ENCODE measurements at regions not wholly inside any gene's neighbourhood (a gene's known extent, or its start where the extent isn't known, plus 50 kb on each side); places are given as distances from the start of the nearest gene placed in this dataset.

DNA sequence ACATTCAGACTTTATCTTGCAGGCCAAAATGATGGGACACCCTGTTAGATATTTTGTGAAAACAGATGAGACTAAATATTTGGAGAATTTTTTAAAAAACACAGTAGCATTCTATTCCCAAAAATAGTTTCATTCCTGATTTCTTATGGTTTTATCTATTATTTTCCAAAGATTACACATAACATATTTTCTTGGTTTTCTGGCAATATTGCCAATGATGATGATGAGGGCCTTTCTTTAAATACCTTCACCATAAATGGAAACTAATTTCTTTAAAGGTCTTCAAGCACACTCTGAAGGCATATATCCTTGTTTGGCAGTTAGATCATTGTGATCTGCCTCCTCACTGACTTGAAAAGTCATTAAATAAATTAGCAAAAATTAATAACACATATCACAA lies 522.3 kb upstream of the LUZP2 start:
- TF ChIP-seq, protein P1, sequence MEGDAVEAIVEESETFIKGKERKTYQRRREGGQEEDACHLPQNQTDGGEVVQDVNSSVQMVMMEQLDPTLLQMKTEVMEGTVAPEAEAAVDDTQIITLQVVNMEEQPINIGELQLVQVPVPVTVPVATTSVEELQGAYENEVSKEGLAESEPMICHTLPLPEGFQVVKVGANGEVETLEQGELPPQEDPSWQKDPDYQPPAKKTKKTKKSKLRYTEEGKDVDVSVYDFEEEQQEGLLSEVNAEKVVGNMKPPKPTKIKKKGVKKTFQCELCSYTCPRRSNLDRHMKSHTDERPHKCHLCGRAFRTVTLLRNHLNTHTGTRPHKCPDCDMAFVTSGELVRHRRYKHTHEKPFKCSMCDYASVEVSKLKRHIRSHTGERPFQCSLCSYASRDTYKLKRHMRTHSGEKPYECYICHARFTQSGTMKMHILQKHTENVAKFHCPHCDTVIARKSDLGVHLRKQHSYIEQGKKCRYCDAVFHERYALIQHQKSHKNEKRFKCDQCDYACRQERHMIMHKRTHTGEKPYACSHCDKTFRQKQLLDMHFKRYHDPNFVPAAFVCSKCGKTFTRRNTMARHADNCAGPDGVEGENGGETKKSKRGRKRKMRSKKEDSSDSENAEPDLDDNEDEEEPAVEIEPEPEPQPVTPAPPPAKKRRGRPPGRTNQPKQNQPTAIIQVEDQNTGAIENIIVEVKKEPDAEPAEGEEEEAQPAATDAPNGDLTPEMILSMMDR (IDR thresholded peaks at IDR 0.05; ENCODE audit: insufficient read depth, missing control alignments) = no peak
- no peak for FAIRE-seq

DNA sequence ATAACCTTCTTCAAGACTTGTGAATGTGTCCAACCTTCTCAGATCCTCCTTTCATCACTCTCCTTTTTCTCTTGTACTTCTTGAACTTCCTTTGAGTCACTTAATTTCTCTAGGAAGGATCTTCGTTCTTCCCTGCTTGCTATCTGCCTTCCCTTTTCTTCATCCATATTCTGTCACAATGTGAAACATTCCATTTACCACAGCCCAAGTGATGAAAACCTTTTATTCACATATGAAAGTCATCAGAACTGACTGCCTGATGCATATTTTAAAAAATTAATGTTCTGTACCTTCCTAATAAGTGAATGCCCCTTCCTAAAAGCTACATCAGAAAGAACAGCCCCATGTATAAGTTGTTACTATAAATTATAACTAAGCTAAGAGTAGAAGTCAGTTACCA lies 520.4 kb upstream of the LUZP2 start:
- no peak for FAIRE-seq
- TF ChIP-seq, protein P1 (IDR thresholded peaks at IDR 0.05; ENCODE audit: insufficient read depth, missing control alignments) = no peak
- no peak for DNase-seq (ENCODE audit: insufficient read length, low spot score)

More for the DNA sequence above, 522.3 kb upstream of the LUZP2 start:
- DNase-seq (ENCODE audit: insufficient read length, low spot score) = no peak

DNA sequence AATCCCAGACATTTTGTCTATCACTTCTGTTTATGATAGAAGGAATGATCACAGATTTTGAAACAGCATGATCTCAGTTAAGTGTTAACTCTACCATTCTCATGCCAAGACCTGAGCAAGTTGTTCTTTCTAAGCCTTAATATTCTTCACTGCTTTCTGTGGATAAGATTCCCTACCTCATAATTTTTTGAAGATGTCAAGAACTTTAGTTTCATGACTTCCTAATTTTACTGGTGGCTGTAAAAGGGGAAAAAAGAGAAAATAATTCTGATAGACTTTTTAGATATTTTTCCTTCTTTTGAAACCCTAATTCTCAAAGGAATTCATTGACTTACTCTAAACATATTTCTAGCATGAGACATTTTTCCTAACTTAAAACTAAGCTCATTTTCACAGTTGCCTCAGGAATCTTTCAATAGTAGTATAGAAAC lies 520.0 kb upstream of the LUZP2 start:
- DNase-seq (ENCODE audit: insufficient read length, low spot score) = no peak
- no peak for FAIRE-seq
- TF ChIP-seq, protein P1 (IDR thresholded peaks at IDR 0.05; ENCODE audit: insufficient read depth, missing control alignments) = no peak

DNA sequence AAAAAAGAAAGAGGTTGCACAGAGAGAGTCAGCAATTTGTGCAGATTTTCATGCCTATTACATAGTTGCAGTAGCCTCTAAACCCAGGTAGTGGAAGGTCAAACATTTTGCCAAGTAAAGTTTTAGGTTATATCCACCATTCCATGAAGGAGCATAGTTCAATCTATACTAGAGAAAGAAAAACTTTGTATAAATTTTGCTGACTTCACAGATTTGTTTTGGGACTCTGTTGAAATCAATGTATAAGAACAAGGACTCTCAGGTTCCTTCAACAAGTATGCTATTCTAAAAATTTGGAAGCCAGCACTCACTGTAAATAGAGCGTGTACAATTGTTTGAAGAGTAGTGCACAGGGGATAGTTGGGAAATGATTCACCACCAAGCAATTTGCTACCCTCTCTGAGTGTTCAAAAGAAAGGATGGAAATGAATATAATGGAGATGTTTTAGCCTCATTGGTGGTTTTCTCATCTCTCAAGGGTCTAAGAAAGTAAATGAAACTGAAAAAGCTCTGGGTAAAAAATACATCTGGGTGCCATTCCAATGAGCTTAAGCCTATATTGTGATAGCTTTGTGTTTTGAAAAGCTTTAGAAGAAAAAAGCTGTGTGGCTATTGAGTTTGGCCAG lies 508.4 kb upstream of the LUZP2 start:
- FAIRE-seq (no peak), DNase-seq (ENCODE audit: insufficient read length, low spot score) (no peak)
- TF ChIP-seq, protein P1 (IDR thresholded peaks at IDR 0.05; ENCODE audit: insufficient read depth, missing control alignments) = no peak

DNA sequence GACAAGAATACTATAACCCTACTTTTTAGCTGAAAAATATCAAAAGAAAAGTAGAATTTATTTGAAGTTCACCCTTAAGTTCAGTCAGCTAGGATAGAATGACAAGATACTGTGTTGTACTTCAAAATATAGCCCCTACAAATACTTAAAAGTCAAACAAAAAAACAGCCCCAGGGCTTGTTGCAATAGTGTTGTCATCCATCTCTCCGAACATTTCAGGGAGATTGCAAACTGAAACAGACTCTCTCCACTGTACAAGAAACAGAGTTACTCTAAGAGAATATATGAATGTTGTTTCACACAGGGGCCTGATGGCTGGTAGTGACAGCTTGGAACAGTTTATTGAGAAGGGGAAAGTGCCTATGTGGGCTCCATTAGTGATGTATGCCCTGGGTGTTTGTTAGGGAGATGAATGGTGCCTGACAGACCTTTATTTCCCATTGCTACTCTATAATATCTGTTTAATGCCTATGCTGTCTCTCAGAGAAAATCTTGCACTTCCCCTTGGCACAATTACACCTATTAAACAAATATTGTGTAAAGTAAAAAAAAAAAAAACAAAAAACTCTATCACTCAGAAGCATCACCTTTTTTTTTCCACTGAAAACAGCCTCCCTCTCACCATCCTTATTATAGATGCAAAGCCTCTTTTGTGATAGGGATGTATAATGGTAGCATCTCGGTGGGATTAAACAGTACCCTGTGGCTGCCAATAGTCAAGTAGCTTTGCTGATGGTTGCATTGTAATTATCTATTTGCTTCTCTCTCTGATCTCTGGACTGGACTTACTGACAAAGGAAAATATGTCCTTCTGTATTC lies 506.3 kb upstream of the LUZP2 start:
- DNase-seq (ENCODE audit: insufficient read length, low spot score) (no peak), FAIRE-seq (no peak)
- TF ChIP-seq, protein P1 (IDR thresholded peaks at IDR 0.05; ENCODE audit: insufficient read depth, missing control alignments) = no peak

DNA sequence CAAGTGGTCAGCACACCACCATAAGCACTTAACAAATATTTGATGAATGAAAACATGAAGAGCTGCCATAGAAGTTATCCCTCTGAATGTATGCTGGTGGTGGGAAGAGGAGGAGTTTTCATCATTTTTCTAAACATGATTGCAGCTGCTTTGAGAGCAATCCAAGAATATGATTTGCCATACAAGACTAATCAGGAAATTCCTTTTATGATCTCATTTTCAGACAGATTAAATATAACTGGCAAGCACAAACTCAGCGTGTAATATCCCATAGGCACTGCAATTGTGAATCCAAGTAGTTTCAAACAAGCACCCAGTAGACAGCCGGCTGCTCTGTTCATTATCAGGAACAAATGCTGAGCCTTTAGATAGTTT lies 505.7 kb upstream of the LUZP2 start:
- TF ChIP-seq, protein P1 (IDR thresholded peaks at IDR 0.05; ENCODE audit: insufficient read depth, missing control alignments) = no peak
- FAIRE-seq (no peak), DNase-seq (ENCODE audit: insufficient read length, low spot score) (no peak)

DNA sequence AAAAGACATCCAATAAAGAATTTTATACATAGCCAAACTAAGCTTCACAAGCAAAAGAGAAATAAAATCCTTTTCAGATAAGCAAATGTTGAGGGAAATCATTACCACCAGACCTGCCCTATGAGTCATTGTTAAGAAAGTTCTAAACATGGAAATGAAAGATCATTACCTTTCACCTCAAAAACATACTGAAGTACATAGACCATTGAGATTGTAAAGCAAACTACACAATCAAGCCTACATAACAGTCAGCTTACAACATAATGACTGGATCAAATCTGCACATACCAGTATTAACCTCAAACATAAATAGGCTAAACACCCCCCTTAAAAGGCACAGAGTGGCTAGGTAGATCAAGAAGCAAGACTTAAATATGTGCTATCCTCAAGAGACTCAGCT lies 501.0 kb upstream of the LUZP2 start:
- DNase-seq (ENCODE audit: insufficient read length, low spot score) = no peak
- TF ChIP-seq, protein P1 (IDR thresholded peaks at IDR 0.05; ENCODE audit: insufficient read depth, missing control alignments) = no peak

More for the DNA sequence above, 501.0 kb upstream of the LUZP2 start:
- FAIRE-seq = no peak

All from D721Med (cell line).